C4-2B (cell line): ENCODE measurements at regions not wholly inside any gene's neighbourhood (a gene's known extent, or its start where the extent isn't known, plus 50 kb on each side); places are given as distances from the start of the nearest gene placed in this dataset.

ENCODE experiments used
- H3K27ac ChIP-seq: fragments of 450-650 bp; 2 replicates; pipeline ENCODE4 v1.5.1; 2017
- CTCF ChIP-seq: fragments of 450-650 bp; conservative IDR thresholded peaks from 2 replicates; pipeline ENCODE4 v1.5.1; 2017; ENCODE audit warnings: mild to moderate bottlenecking
- ZFX ChIP-seq: fragments of 450-650 bp; IDR thresholded peaks from 2 replicates; pipeline ENCODE4 v1.6.1; 2017

- TF ChIP-seq ZFX (no peak), CTCF (no peak)
- no peak overlapping the region for H3K27ac ChIP-seq
These were observed 62.4 kb upstream of the PCBD1 start for GRCh38 chr10:70950801-70951200.

GRCh38 chr10:70952401-70952800 lies 64.0 kb upstream of the PCBD1 start:
- no peak for TF ChIP-seq ZFX
- no peak for TF ChIP-seq CTCF
- H3K27ac ChIP-seq: no peak overlapping the region

GRCh38 chr10:70952921-70953320 lies 64.6 kb upstream of the PCBD1 start:
- TF ChIP-seq CTCF (no peak), ZFX (no peak)
- H3K27ac ChIP-seq: no peak overlapping the region

DNA sequence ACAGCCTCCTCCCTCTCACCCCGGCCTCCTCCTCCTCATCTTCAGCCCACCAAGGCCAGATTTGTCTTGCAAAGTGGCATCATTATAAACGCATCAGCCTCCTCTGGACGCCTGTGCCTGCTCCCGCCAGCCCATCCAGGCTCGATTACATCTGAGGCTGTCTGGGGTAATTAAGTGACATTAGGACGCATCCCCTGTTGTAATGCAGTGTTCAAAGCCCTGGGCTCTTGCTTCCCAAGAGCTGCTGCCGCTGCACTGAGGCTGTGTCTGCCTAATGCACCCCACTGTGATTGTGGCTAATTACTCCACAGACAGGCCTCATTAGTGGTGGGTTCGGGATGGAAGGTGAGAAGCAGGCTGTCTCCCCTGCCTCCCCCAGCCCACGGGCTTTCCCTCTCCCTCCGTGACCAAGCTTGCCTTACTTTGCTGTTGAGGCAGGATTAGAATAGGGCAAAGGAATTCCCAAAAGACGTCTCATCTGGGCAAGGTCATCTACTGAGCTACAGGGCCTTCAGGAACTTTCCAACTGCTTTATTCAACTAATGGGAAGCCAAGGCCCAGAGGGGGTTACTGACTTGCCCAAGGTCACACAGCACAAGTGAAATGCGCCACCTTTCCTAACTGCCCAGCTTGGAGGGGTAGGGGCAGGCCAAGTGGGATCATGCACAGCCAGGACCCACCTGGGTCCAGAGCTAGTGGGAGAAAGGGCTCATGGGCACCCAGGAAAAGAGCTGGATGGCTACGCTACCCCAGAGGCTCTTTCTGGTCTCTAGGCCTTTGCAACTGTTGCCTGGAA lies 66.2 kb upstream of the PCBD1 start:
- H3K27ac ChIP-seq: no peak overlapping the region
- TF ChIP-seq CTCF (no peak), ZFX (no peak)

DNA sequence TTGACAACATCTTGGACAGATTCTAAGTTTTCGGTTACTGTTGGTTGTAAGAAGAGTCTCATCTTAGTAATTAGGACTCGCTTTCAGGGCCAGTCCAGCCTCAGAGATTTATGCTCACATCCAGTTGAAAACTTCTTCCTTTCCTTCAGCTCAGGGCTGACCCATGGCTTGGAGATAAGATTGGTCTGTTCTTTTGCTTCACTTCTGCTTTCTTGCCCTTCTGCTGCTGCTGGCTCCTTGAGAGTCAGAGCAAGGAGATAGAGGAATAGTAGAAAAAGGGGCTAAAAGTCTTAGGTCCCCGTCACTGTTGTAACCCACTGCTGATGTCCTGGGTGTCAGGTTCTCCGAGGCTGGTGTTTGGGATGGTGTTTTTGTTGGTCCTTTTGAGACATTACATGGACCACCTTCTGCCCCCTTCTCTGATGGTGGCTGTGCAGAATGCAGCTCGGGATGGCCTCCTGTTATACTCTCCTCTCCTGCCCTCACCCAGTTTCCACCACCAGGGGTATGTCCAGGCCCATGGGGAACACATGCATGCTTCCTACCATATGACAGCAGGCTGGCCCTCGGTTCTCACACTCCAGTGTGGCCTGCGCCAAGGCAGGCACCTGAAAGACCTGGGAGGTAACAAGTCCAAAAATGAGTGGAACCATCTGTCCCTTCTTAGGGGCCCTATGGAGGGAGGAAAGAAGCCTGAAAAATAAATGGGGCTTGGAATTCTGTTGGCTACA lies 67.8 kb upstream of the PCBD1 start:
- TF ChIP-seq CTCF: no peak
- TF ChIP-seq ZFX: no peak
- no peak overlapping the region for H3K27ac ChIP-seq

- H3K27ac ChIP-seq: no peak overlapping the region
- no peak for TF ChIP-seq CTCF
- TF ChIP-seq ZFX: no peak
These were observed 70.0 kb upstream of the PCBD1 start for GRCh38 chr10:70958396-70958795.

DNA sequence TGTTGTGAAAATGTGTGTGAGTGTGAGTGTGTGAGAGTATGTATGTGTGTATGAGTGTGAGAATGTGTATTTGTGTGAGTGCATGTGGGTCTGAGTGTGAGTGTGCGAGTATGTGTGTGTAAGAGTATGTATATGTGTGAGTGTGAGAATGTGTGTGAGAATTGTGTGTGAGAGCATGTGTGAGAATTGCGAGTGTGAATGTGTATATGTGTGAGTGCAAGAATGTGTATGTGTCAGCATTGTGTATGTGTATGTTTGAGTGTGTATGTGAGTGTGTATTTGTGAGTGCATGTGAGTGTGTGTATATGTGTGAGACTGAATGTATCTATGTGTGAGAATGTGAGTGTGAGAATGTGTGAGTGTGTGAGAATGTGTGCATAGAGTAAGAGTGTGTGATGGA lies 72.0 kb upstream of the PCBD1 start:
- H3K27ac ChIP-seq: no peak overlapping the region
- TF ChIP-seq CTCF: no peak
- no peak for TF ChIP-seq ZFX
